BLaER1 (cell line): ENCODE measurements at regions not wholly inside any gene's neighbourhood (a gene's known extent, or its start where the extent isn't known, plus 50 kb on each side); places are given as distances from the start of the nearest gene placed in this dataset.
A peak's percentile ranks its signal among the peaks of the same experiment; 100 is the strongest.

ENCODE experiments used
- H3K27ac ChIP-seq: shearing (Covaris generic); formaldehyde crosslinking; 2 replicates; pipeline ENCODE4 v1.8.1; 2022
- H3K27me3 ChIP-seq: shearing (Covaris generic); formaldehyde crosslinking; 2 replicates; pipeline ENCODE4 v1.8.1; 2022
- H3K36me3 ChIP-seq: shearing (Covaris generic); formaldehyde crosslinking; 2 replicates; pipeline ENCODE4 v1.8.1; 2022
- H3K4me1 ChIP-seq: shearing (Covaris generic); formaldehyde crosslinking; 2 replicates; pipeline ENCODE4 v1.8.1; 2022
- H3K4me2 ChIP-seq: shearing (Covaris generic); formaldehyde crosslinking; 2 replicates; pipeline ENCODE4 v1.8.1; 2022
- H3K4me3 ChIP-seq: shearing (Covaris generic); formaldehyde crosslinking; 2 replicates; pipeline ENCODE4 v1.8.1; 2022
- H3K9ac ChIP-seq: shearing (Covaris generic); formaldehyde crosslinking; 2 replicates; pipeline ENCODE4 v1.8.1; 2022
- H3K9me3 ChIP-seq: shearing (Covaris generic); formaldehyde crosslinking; 2 replicates; pipeline ENCODE4 v1.8.1; 2022
- H4K20me1 ChIP-seq: shearing (Covaris generic); formaldehyde crosslinking; 2 replicates; pipeline ENCODE4 v1.8.1; 2022
- Cebpa-rat ChIP-seq: shearing (Covaris generic); IDR thresholded peaks from 2 replicates; pipeline ENCODE4 v1.8.1; 2022

- Histone ChIP-seq H3K9ac (no peak overlapping the region), H3K4me1 (peaks cover 80% of the 10 kb centered on the region), H3K27ac (peak overlapping the region; percentile 69; the same call in 1 of the 2 replicates), H3K27me3 (no peaks in the 10 kb centered on the region), H3K4me2 (peak overlapping the region; percentile 89), H3K4me3 (peak overlapping the region; percentile 12; the same call in 1 of the 2 replicates), H4K20me1 (no peaks in the 10 kb centered on the region), H3K36me3 (no peaks in the 10 kb centered on the region), H3K9me3 (no peaks in the 10 kb centered on the region)
- TF ChIP-seq Cebpa-rat: no peak
These were observed 99.0 kb upstream of the CDH5 start for GRCh38 chr16:66267292-66268014.

GRCh38 chr16:66266436-66267291 lies 99.8 kb upstream of the CDH5 start:
- Histone ChIP-seq H4K20me1 (no peaks in the 10 kb centered on the region), H3K36me3 (no peaks in the 10 kb centered on the region), H3K9me3 (no peaks in the 10 kb centered on the region), H3K27me3 (no peaks in the 10 kb centered on the region), H3K4me3 (peak overlapping the region; percentile 12), H3K4me2 (peak overlapping the region; percentile 89), H3K27ac (peak overlapping the region; percentile 69), H3K4me1 (peaks cover 87% of the 10 kb centered on the region), H3K9ac (peak overlapping the region; percentile 36; the same call in 1 of the 2 replicates)
- no peak for TF ChIP-seq Cebpa-rat

GRCh38 chr16:66265556-66266141 lies 100.8 kb upstream of the CDH5 start:
- Histone ChIP-seq H3K4me2 (peak overlapping the region; percentile 89), H3K27me3 (no peaks in the 10 kb centered on the region), H3K27ac (peak overlapping the region; percentile 69), H3K9ac (no peak overlapping the region), H3K36me3 (no peaks in the 10 kb centered on the region), H4K20me1 (no peaks in the 10 kb centered on the region), H3K9me3 (no peaks in the 10 kb centered on the region), H3K4me1 (peaks cover 93% of the 10 kb centered on the region), H3K4me3 (no peak overlapping the region)
- no peak for TF ChIP-seq Cebpa-rat

- Histone ChIP-seq H3K4me3 (no peak overlapping the region), H3K27me3 (no peaks in the 10 kb centered on the region), H3K9ac (no peak overlapping the region), H3K4me1 (peaks cover 96% of the 10 kb centered on the region), H3K4me2 (peak overlapping the region; percentile 89), H3K27ac (peak overlapping the region; percentile 69), H4K20me1 (no peaks in the 10 kb centered on the region), H3K9me3 (no peaks in the 10 kb centered on the region), H3K36me3 (no peaks in the 10 kb centered on the region)
- TF ChIP-seq Cebpa-rat: no peak
These were observed 101.5 kb upstream of the CDH5 start for GRCh38 chr16:66265048-66265415.

GRCh38 chr16:66264311-66265047 lies 102.0 kb upstream of the CDH5 start:
- Histone ChIP-seq H3K36me3 (no peaks in the 10 kb centered on the region), H3K9ac (no peak overlapping the region), H3K9me3 (no peaks in the 10 kb centered on the region), H4K20me1 (no peaks in the 10 kb centered on the region), H3K4me3 (no peak overlapping the region), H3K27ac (peak overlapping the region; percentile 69), H3K4me1 (peaks cover 100% of the 10 kb centered on the region), H3K4me2 (peak overlapping the region; percentile 89), H3K27me3 (no peaks in the 10 kb centered on the region)
- TF ChIP-seq Cebpa-rat: no peak

- H3K9me3 ChIP-seq: no peaks in the 10 kb centered on the region
- peaks cover 100% of the 10 kb centered on the region for H3K4me1 ChIP-seq
- peak overlapping the region; percentile 69 for H3K27ac ChIP-seq
- peak overlapping the region; percentile 89 for H3K4me2 ChIP-seq
- H3K27me3 ChIP-seq: no peaks in the 10 kb centered on the region
- H3K36me3 ChIP-seq: no peaks in the 10 kb centered on the region
- no peaks in the 10 kb centered on the region for H4K20me1 ChIP-seq
- peak overlapping the region; percentile 51; the same call in 1 of the 2 replicates for H3K9ac ChIP-seq
- no peak overlapping the region for H3K4me3 ChIP-seq
- TF ChIP-seq Cebpa-rat: no peak
These were observed 102.5 kb upstream of the CDH5 start for GRCh38 chr16:66263973-66264310.

- no peak overlapping the region for H3K4me3 ChIP-seq
- H3K4me1 ChIP-seq: peaks cover 100% of the 10 kb centered on the region
These were observed 103.1 kb upstream of the CDH5 start for GRCh38 chr16:66263168-66263972.

GRCh38 chr16:66262253-66263167 lies 104.0 kb upstream of the CDH5 start:
- Histone ChIP-seq H3K9ac (peak overlapping the region; percentile 51; the same call in 1 of the 2 replicates), H3K9me3 (no peaks in the 10 kb centered on the region), H3K27ac (peak overlapping the region; percentile 69), H3K4me3 (no peak overlapping the region), H3K36me3 (no peaks in the 10 kb centered on the region), H3K27me3 (no peaks in the 10 kb centered on the region), H4K20me1 (no peaks in the 10 kb centered on the region), H3K4me1 (peaks cover 91% of the 10 kb centered on the region), H3K4me2 (peak overlapping the region; percentile 89)
- TF ChIP-seq Cebpa-rat: no peak

More at GRCh38 chr16:66263168-66263972, 103.1 kb upstream of the CDH5 start:
- Histone ChIP-seq H3K27me3 (no peaks in the 10 kb centered on the region), H4K20me1 (no peaks in the 10 kb centered on the region), H3K36me3 (no peaks in the 10 kb centered on the region), H3K4me2 (peak overlapping the region; percentile 89), H3K9ac (peak overlapping the region; percentile 51; the same call in 1 of the 2 replicates), H3K27ac (peak overlapping the region; percentile 69), H3K9me3 (no peaks in the 10 kb centered on the region)
- TF ChIP-seq Cebpa-rat: no peak
